ENCODE measurements at regions not wholly inside any gene's neighbourhood (a gene's known extent, or its start where the extent isn't known, plus 50 kb on each side); places are given as distances from the start of the nearest gene placed in this dataset.

- CTCF ChIA-PET, result interaction anchor here (1.0 kb wide), 2 partner anchors 49 to 216 kb away, joined by 3 read pairs; no protein-coding TSS in a partner anchor
- POLR2A ChIA-PET, result no interaction called here
- 95% methylated on average over 13 of the region's 13 CpGs for WGBS (ENCODE audit: low lambda C conversion rate)
Observed at GRCh38 chr1:243923292-243924171, 73.5 kb upstream of the AKT3 start.

More at GRCh38 chr1:243923292-243924171, 73.5 kb upstream of the AKT3 start:
- no peaks in the 10 kb centered on the region for H3K27me3 ChIP-seq (ENCODE audit: insufficient read depth)
- peak overlapping the region; percentile 12; the same call in 1 of the 2 replicates for H3K4me2 ChIP-seq
- no peak overlapping the region for H3K4me3 ChIP-seq (ENCODE audit: low read depth in 2 of 2, low read length in 1 of 2)
- no peak for DNase-seq
- H3F3A ChIP-seq (replicated peaks; ENCODE audit: insufficient read depth), result peaks cover 20% of the 10 kb centered on the region
- no peaks in the 10 kb centered on the region for H3K9me2 ChIP-seq
- H3K4me1 ChIP-seq (ENCODE audit: control insufficient read depth in 1 of 2, insufficient read depth in 2 of 2, low read depth in 1 of 2, low read length in 1 of 2), result peaks cover 0 to 33% of the 10 kb centered on the region in 2 experiments; a peak in 2 of 4 replicates
- H4K20me1 ChIP-seq (ENCODE audit: insufficient read depth), result no peaks in the 10 kb centered on the region
- no peak for TF ChIP-seq RFX5 (IDR thresholded peaks at IDR 0.05; ENCODE audit: low read length)
- TF ChIP-seq USF1 (IDR thresholded peaks at IDR 0.05; ENCODE audit: borderline replicate concordance, low read depth), result no peak
- no peak for TF ChIP-seq TCF12 (IDR thresholded peaks at IDR 0.05)
- TF ChIP-seq RXRA (IDR thresholded peaks at IDR 0.05; ENCODE audit: borderline replicate concordance, low read depth), result no peak
- no peak for TF ChIP-seq ZBTB33 (IDR thresholded peaks at IDR 0.05; ENCODE audit: borderline replicate concordance, low read depth)
- TF ChIP-seq CTCF (IDR thresholded peaks at IDR 0.05), result no peak
- no peak for TF ChIP-seq EP300 (IDR thresholded peaks at IDR 0.05; ENCODE audit: borderline replicate concordance in 1 of 2, low read depth in 1 of 2, low read length in 1 of 2)
- no peak for TF ChIP-seq FOSL2 (IDR thresholded peaks at IDR 0.05; ENCODE audit: borderline replicate concordance, low read depth)
- TF ChIP-seq MAX (IDR thresholded peaks at IDR 0.05; ENCODE audit: low read depth), result no peak
- H3K79me2 ChIP-seq (ENCODE audit: insufficient read depth), result no peaks in the 10 kb centered on the region
- H3K36me3 ChIP-seq (replicated peaks in 1 of 2; ENCODE audit: control insufficient read depth in 1 of 2, insufficient read depth in 2 of 2, low read length in 1 of 2), result no peaks in the 10 kb centered on the region
- H2AFZ ChIP-seq (ENCODE audit: low read depth), result peak overlapping the region; percentile 2; the same call in 1 of the 2 replicates
- no peaks in the 10 kb centered on the region for H3K9me3 ChIP-seq
- H3K27ac ChIP-seq (ENCODE audit: low read depth in 2 of 2, low read length in 1 of 2), result peak overlapping the region in 1 of 2 experiments; percentile 88; a peak in 2 of 4 replicates
- H3K9ac ChIP-seq, result peak overlapping the region; percentile 28; the same call in 1 of the 2 replicates
